ENCODE measurements at regions not wholly inside any gene's neighbourhood (a gene's known extent, or its start where the extent isn't known, plus 50 kb on each side); places are given as distances from the start of the nearest gene placed in this dataset.

DNA sequence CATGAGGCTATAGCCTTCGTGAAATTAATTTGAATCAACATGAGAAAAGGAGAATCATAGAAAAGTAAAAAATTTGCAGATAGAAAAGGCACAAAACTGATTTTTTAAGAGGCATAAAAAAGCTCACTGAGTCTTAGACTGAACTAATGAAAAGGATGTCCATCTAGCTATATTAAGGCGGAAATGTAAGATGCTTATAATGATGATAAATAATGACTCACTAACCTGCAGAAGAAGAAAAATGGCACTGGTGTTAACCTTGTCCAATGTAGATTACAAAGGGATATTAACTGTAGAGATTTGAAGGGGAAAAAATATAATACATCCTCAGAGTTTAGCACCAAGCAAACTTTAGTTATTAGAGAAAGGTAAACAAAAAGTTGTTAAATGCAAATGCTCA is 1098.0 kb upstream of the DDX18 start:
- H4K20me1 ChIP-seq (ENCODE audit: insufficient read depth, low read length), result no peaks in the 10 kb centered on the region
- no peak for TF ChIP-seq EZH2phosphoT487 (IDR thresholded peaks at IDR 0.05; ENCODE audit: low read depth)
- H3K27me3 ChIP-seq (ENCODE audit: low read depth, low read length), result no peaks in the 10 kb centered on the region
- no peaks in the 10 kb centered on the region for H3K79me2 ChIP-seq (ENCODE audit: low read length)
- no peak overlapping the region for H3K27ac ChIP-seq (ENCODE audit: low read length)
- peaks cover 14% of the 10 kb centered on the region for H3K4me1 ChIP-seq (ENCODE audit: low read length)
- H2AFZ ChIP-seq (ENCODE audit: low read depth, low read length), result no peak overlapping the region
- no peaks in the 10 kb centered on the region for H3K36me3 ChIP-seq (replicated peaks; ENCODE audit: low read depth, low read length)
- no peaks in the 10 kb centered on the region for H3K9me3 ChIP-seq (ENCODE audit: insufficient read depth, low read length)
- H3K9ac ChIP-seq (ENCODE audit: low read length), result no peak overlapping the region
- no peak overlapping the region for H3K4me3 ChIP-seq (ENCODE audit: low read length)
- H3K4me2 ChIP-seq (ENCODE audit: low read length), result no peak overlapping the region

DNA sequence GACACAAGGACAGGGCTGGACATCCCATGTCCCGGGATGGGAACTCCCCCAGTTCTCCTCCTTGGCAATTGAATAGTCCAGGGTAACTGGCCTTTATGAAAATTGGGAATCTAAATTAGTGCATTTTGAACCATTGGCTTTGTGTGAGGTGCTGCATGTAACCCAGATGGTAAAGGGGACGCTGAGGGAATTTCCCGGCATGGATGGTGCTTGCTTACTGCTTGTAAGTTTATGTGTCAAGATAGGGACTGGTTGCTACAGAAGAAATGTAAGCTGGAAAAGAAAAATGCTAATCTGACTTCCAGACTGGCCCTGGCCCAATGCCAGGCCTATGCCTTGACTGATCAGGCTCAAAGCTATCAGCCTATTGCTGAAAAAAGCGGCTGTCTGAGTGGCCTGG is 1096.7 kb upstream of the DDX18 start:
- no peak overlapping the region; the same call in 1 of the 2 replicates for H3K27ac ChIP-seq (ENCODE audit: low read length)
- H3K4me3 ChIP-seq (ENCODE audit: low read length), result peak overlapping the region; percentile 10; the same call in 1 of the 2 replicates
- no peaks in the 10 kb centered on the region for H3K36me3 ChIP-seq (replicated peaks; ENCODE audit: low read depth, low read length)
- peaks cover 14% of the 10 kb centered on the region for H3K4me1 ChIP-seq (ENCODE audit: low read length)
- no peaks in the 10 kb centered on the region for H3K27me3 ChIP-seq (ENCODE audit: low read depth, low read length)
- H3K9me3 ChIP-seq (ENCODE audit: insufficient read depth, low read length), result no peaks in the 10 kb centered on the region
- no peaks in the 10 kb centered on the region for H3K79me2 ChIP-seq (ENCODE audit: low read length)
- no peak overlapping the region for H2AFZ ChIP-seq (ENCODE audit: low read depth, low read length)
- TF ChIP-seq, protein P1, sequence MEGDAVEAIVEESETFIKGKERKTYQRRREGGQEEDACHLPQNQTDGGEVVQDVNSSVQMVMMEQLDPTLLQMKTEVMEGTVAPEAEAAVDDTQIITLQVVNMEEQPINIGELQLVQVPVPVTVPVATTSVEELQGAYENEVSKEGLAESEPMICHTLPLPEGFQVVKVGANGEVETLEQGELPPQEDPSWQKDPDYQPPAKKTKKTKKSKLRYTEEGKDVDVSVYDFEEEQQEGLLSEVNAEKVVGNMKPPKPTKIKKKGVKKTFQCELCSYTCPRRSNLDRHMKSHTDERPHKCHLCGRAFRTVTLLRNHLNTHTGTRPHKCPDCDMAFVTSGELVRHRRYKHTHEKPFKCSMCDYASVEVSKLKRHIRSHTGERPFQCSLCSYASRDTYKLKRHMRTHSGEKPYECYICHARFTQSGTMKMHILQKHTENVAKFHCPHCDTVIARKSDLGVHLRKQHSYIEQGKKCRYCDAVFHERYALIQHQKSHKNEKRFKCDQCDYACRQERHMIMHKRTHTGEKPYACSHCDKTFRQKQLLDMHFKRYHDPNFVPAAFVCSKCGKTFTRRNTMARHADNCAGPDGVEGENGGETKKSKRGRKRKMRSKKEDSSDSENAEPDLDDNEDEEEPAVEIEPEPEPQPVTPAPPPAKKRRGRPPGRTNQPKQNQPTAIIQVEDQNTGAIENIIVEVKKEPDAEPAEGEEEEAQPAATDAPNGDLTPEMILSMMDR (IDR thresholded peaks at IDR 0.05; ENCODE audit: low read depth, low read length), result no peak
- TF ChIP-seq EZH2phosphoT487 (IDR thresholded peaks at IDR 0.05; ENCODE audit: low read depth), result no peak
- no peaks in the 10 kb centered on the region for H4K20me1 ChIP-seq (ENCODE audit: insufficient read depth, low read length)
- H3K9ac ChIP-seq (ENCODE audit: low read length), result no peak overlapping the region
- peak overlapping the region; percentile 46 for H3K4me2 ChIP-seq (ENCODE audit: low read length)

DNA sequence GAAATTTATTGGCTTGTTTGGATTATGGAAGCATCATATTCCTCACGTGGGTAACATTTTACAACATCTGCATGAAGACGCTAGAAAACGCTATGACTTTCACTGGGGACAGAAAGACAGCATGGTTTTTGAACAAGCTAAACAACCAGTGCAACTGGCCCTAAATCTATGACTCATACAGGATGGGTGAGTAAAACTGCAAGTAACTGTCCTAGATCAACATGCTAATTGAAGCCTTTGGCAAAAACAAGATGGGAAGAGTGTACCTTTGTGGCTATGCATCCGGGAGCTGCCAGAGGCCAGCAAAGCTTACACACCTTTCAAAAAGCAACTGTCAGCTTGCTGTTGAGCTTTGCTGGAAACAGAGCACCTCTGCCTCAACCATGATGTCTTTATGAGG is 1096.0 kb upstream of the DDX18 start:
- peaks cover 14% of the 10 kb centered on the region for H3K4me1 ChIP-seq (ENCODE audit: low read length)
- no peak overlapping the region for H3K9ac ChIP-seq (ENCODE audit: low read length)
- H2AFZ ChIP-seq (ENCODE audit: low read depth, low read length), result no peak overlapping the region

GRCh38 chr2:116719836-116720235 is 1094.7 kb upstream of the DDX18 start:
- Histone ChIP-seq H2AFZ (ENCODE audit: low read depth, low read length) (no peak overlapping the region), H3K36me3 (replicated peaks; ENCODE audit: low read depth, low read length) (no peaks in the 10 kb centered on the region), H3K27me3 (ENCODE audit: low read depth, low read length) (no peaks in the 10 kb centered on the region), H3K4me3 (ENCODE audit: low read length) (no peak overlapping the region), H3K27ac (ENCODE audit: low read length) (no peak overlapping the region), H4K20me1 (ENCODE audit: insufficient read depth, low read length) (no peaks in the 10 kb centered on the region), H3K4me2 (ENCODE audit: low read length) (no peak overlapping the region), H3K79me2 (ENCODE audit: low read length) (no peaks in the 10 kb centered on the region), H3K9ac (ENCODE audit: low read length) (no peak overlapping the region), H3K9me3 (ENCODE audit: insufficient read depth, low read length) (no peaks in the 10 kb centered on the region), H3K4me1 (ENCODE audit: low read length) (peaks cover 14% of the 10 kb centered on the region)
- TF ChIP-seq, protein P1 (IDR thresholded peaks at IDR 0.05; ENCODE audit: low read depth, low read length), result no peak
- TF ChIP-seq EZH2phosphoT487 (IDR thresholded peaks at IDR 0.05; ENCODE audit: low read depth), result no peak

More for the DNA sequence above, 1096.0 kb upstream of the DDX18 start:
- Histone ChIP-seq H3K27ac (ENCODE audit: low read length) (no peak overlapping the region), H3K9me3 (ENCODE audit: insufficient read depth, low read length) (no peaks in the 10 kb centered on the region), H3K4me2 (ENCODE audit: low read length) (peak overlapping the region; percentile 46), H4K20me1 (ENCODE audit: insufficient read depth, low read length) (no peaks in the 10 kb centered on the region), H3K79me2 (ENCODE audit: low read length) (no peaks in the 10 kb centered on the region), H3K36me3 (replicated peaks; ENCODE audit: low read depth, low read length) (no peaks in the 10 kb centered on the region), H3K27me3 (ENCODE audit: low read depth, low read length) (no peaks in the 10 kb centered on the region), H3K4me3 (ENCODE audit: low read length) (peak overlapping the region; percentile 10; the same call in 1 of the 2 replicates)
- no peak for TF ChIP-seq EZH2phosphoT487 (IDR thresholded peaks at IDR 0.05; ENCODE audit: low read depth)
- TF ChIP-seq, protein P1 (IDR thresholded peaks at IDR 0.05; ENCODE audit: low read depth, low read length), result no peak

Data from OCI-LY3 (cell line).